H1 (cell line): ENCODE measurements at regions not wholly inside any gene's neighbourhood (a gene's known extent, or its start where the extent isn't known, plus 50 kb on each side); places are given as distances from the start of the nearest gene placed in this dataset.

Experiments used
- CTCF ChIA-PET: fragments of 300-600 bp; sonication (Branson Sonifier 250); formaldehyde crosslinking; loops from one replicate; lab custom pipeline; 2021; ENCODE audit not compliant: partially characterized antibody; lab: Charles Lee
- POLR2A ChIA-PET: fragments of 300-600 bp; sonication (Branson Sonifier 250); formaldehyde crosslinking; loops from one replicate; lab custom pipeline; 2021; ENCODE audit warnings: inconsistent platforms; ENCODE audit not compliant: partially characterized antibody; lab: Charles Lee
- DNase-seq, 2 experiments: peaks; one replicate each; pipeline versions ENCODE4 v3.0.0 to v3.0.0-alpha.2; 2010 to 2022; ENCODE audit warnings: low spot score in 2 of 2, low read depth in 1 of 2, mixed read lengths in 1 of 2
- FAIRE-seq: peaks from 2 replicates; lab custom pipeline; 2011; peaks lifted over from hg19 to GRCh38; lab: Jason Lieb, UNC
- H2AFZ ChIP-seq: 2 replicates; pipeline ENCODE4 v1.8.1; 2012; ENCODE audit warnings: low read length, inconsistent platforms
- H2AK5ac ChIP-seq: 2 replicates; pipeline ENCODE4 v1.6.1; 2013; ENCODE audit warnings: low read depth, low read length
- H2BK120ac ChIP-seq: replicated peaks from 2 replicates; pipeline ENCODE3; 2013; ENCODE audit warnings: low read depth, low read length, inconsistent platforms
- H2BK12ac ChIP-seq: 2 replicates; pipeline ENCODE4 v1.6.1; 2013; ENCODE audit warnings: low read depth, low read length
- H2BK15ac ChIP-seq: 2 replicates; pipeline ENCODE4 v1.6.1; 2013; ENCODE audit warnings: low read length
- H2BK20ac ChIP-seq: 2 replicates; pipeline ENCODE4 v1.6.1; 2013; ENCODE audit warnings: low read length
- H2BK5ac ChIP-seq: 2 replicates; pipeline ENCODE4 v1.6.1; 2013; ENCODE audit warnings: low read depth, low read length
- H3K14ac ChIP-seq: 2 replicates; pipeline ENCODE4 v1.6.1; 2013; ENCODE audit warnings: inconsistent platforms; ENCODE audit not compliant: insufficient read length
- H3K18ac ChIP-seq: 2 replicates; pipeline ENCODE4 v1.6.1; 2013; ENCODE audit warnings: low read length; ENCODE audit errors: extremely low read depth
- H3K23ac ChIP-seq: 2 replicates; pipeline ENCODE4 v1.6.1; 2013; ENCODE audit warnings: inconsistent platforms; ENCODE audit not compliant: insufficient read length
- H3K23me2 ChIP-seq: 2 replicates; pipeline ENCODE4 v1.6.1; 2013; ENCODE audit warnings: low read depth, low read length
- H3K27ac ChIP-seq: 2 replicates; pipeline ENCODE4 v1.6.1; 2011; ENCODE audit warnings: low read depth, low read length, inconsistent platforms
- H3K27me3 ChIP-seq, 4 experiments: replicated peaks in 1 of 4; 1 replicate in 1 of 4; 2 replicates in 3 of 4; pipeline versions ENCODE4 v1.6.1 to v1.8.1; 2011 to 2013; ENCODE audit warnings: low read length in 3 of 4, mild to moderate bottlenecking in 3 of 4, inconsistent platforms in 2 of 4, mixed read lengths in 2 of 4, moderate library complexity in 1 of 4; ENCODE audit not compliant: control insufficient read depth in 3 of 4, insufficient read depth in 3 of 4; ENCODE audit errors: extremely low read depth in 1 of 4
- H3K36me3 ChIP-seq, 4 experiments: 2 replicates each; pipeline versions ENCODE4 v1.6.1 to v1.8.1; 2011 to 2013; ENCODE audit warnings: mild to moderate bottlenecking in 4 of 4, low read length in 3 of 4, moderate library complexity in 2 of 4, control low read depth in 1 of 4, inconsistent platforms in 1 of 4; ENCODE audit not compliant: insufficient read depth in 4 of 4, control insufficient read depth in 2 of 4
- H3K4ac ChIP-seq: replicated peaks from 2 replicates; pipeline ENCODE3; 2013; ENCODE audit warnings: low read length, low read depth, mixed read lengths, inconsistent platforms; ENCODE audit not compliant: insufficient read length
- H3K4me1 ChIP-seq, 4 experiments: replicated peaks in 1 of 4; 1 replicate in 1 of 4; 2 replicates in 3 of 4; pipeline versions ENCODE4 v1.6.1 to v1.8.1; 2011 to 2013; ENCODE audit warnings: low read length in 3 of 4, inconsistent platforms in 2 of 4, mixed read lengths in 1 of 4; ENCODE audit not compliant: insufficient read depth in 4 of 4, control insufficient read depth in 3 of 4
- H3K4me2 ChIP-seq, 2 experiments: 2 replicates each; pipeline versions ENCODE4 v1.6.1 to v1.8.1; 2011 to 2013; ENCODE audit warnings: low read depth in 2 of 2, low read length in 2 of 2, control low read depth in 1 of 2, inconsistent platforms in 1 of 2, mild to moderate bottlenecking in 1 of 2; ENCODE audit not compliant: insufficient read depth in 1 of 2
- H3K4me3 ChIP-seq, 4 experiments: fragments of 200-600, 300-600 bp in 1 of 4; sonication (generic), shearing (Covaris generic), sonication (Bioruptor Twin) in 1 of 4; 2 replicates each; pipeline versions ENCODE4 v1.5.1 to v1.8.1; 2011 to 2016; ENCODE audit warnings: low read length in 4 of 4, low read depth in 3 of 4, control low read depth in 2 of 4, inconsistent platforms in 2 of 4, mild to moderate bottlenecking in 2 of 4, mixed read lengths in 1 of 4, moderate library complexity in 1 of 4; ENCODE audit not compliant: insufficient read depth in 2 of 4; ENCODE audit errors: extremely low read depth in 1 of 4
- H3K56ac ChIP-seq: replicated peaks from 2 replicates; pipeline ENCODE3; 2013; ENCODE audit warnings: low read depth, mild to moderate bottlenecking, mixed read lengths, low read length, inconsistent platforms; ENCODE audit not compliant: insufficient read length
- H3K79me1 ChIP-seq: 2 replicates; pipeline ENCODE4 v1.6.1; 2013; ENCODE audit warnings: low read depth, low read length, control low read depth
- H3K79me2 ChIP-seq, 2 experiments: 2 replicates each; pipeline versions ENCODE4 v1.6.1 to v1.8.1; 2012 to 2013; ENCODE audit warnings: low read length in 2 of 2, mild to moderate bottlenecking in 2 of 2, inconsistent platforms in 1 of 2; ENCODE audit not compliant: insufficient read depth in 2 of 2, control insufficient read depth in 1 of 2
- H3K9ac ChIP-seq, 4 experiments: replicated peaks in 1 of 4; 1 replicate in 1 of 4; 2 replicates in 3 of 4; pipeline versions ENCODE4 v1.6.1 to v1.8.1; 2011 to 2013; ENCODE audit warnings: low read depth in 3 of 4, low read length in 3 of 4, control low read depth in 2 of 4, mild to moderate bottlenecking in 2 of 4, moderate library complexity in 2 of 4, inconsistent platforms in 1 of 4; ENCODE audit errors: extremely low read depth in 1 of 4
- H3K9me3 ChIP-seq, 2 experiments: 2 replicates each; pipeline versions ENCODE4 v1.6.1 to v1.8.1; 2012 to 2013; ENCODE audit warnings: mild to moderate bottlenecking in 2 of 2, moderate library complexity in 2 of 2, control low read depth in 1 of 2, inconsistent platforms in 1 of 2, low read depth in 1 of 2, low read length in 1 of 2, mixed read lengths in 1 of 2; ENCODE audit not compliant: insufficient read depth in 2 of 2
- H4K20me1 ChIP-seq, 2 experiments: replicated peaks in 1 of 2; 2 replicates each; pipeline versions ENCODE3 to v1.8.1; 2011 to 2013; ENCODE audit warnings: inconsistent platforms in 2 of 2, low read length in 2 of 2, mild to moderate bottlenecking in 1 of 2; ENCODE audit not compliant: insufficient read depth in 2 of 2, control insufficient read depth in 1 of 2
- H4K5ac ChIP-seq: 2 replicates; pipeline ENCODE4 v1.6.1; 2013; ENCODE audit warnings: low read length, low read depth, mixed read lengths, inconsistent platforms; ENCODE audit not compliant: insufficient read length
- H4K8ac ChIP-seq: 2 replicates; pipeline ENCODE4 v1.8.0; 2013; ENCODE audit warnings: mild to moderate bottlenecking, moderate library complexity, low read length, inconsistent platforms; ENCODE audit not compliant: insufficient read depth; ENCODE audit errors: extremely low read depth
- H4K91ac ChIP-seq: replicated peaks from 2 replicates; pipeline ENCODE3; 2013; ENCODE audit warnings: low read length, mixed read lengths, inconsistent platforms; ENCODE audit not compliant: insufficient read length
- BACH1 ChIP-seq: IDR thresholded peaks from 2 replicates; pipeline ENCODE4 v1.6.1; 2012; ENCODE audit warnings: low read length, improper control_type of control experiment
- BRCA1 ChIP-seq: IDR thresholded peaks from 2 replicates; pipeline ENCODE4 v1.6.1; 2012; ENCODE audit warnings: low read depth, low read length, improper control_type of control experiment
- KDM4A ChIP-seq: IDR thresholded peaks from one replicate; pipeline ENCODE4 v1.7.1; 2012; ENCODE audit warnings: low read depth, mild to moderate bottlenecking, moderate library complexity, low read length, inconsistent platforms; ENCODE audit not compliant: severe bottlenecking
- SRF ChIP-seq: IDR thresholded peaks from 2 replicates; pipeline ENCODE4 v1.6.1; 2011; ENCODE audit warnings: mild to moderate bottlenecking, low read depth, low read length, moderate library complexity
- TAF7 ChIP-seq: optimal IDR thresholded peaks from 2 replicates; pipeline ENCODE3; 2011; ENCODE audit warnings: low read depth, mild to moderate bottlenecking, inconsistent platforms, low read length, moderate library complexity, borderline replicate concordance
- WGBS, 2 experiments: shearing (Covaris generic) in 1 of 2; methylation state at CpG; one replicate each; pipeline versions ENCODE4 v1.1.6 to v1.1.7; 2013 to 2015; ENCODE audit warnings: low lambda C conversion rate in 2 of 2, mixed read lengths in 2 of 2, inconsistent platforms in 1 of 2, low coverage in 1 of 2, missing lambda C conversion rate in 1 of 2; ENCODE audit not compliant: insufficient replicate concordance in 2 of 2, insufficient coverage in 1 of 2, insufficient read length in 1 of 2; ENCODE audit errors: extremely low coverage in 1 of 2, missing lambda C conversion rate in 1 of 2; 5-methylcytosine and 5-hydroxymethylcytosine counted together

DNA sequence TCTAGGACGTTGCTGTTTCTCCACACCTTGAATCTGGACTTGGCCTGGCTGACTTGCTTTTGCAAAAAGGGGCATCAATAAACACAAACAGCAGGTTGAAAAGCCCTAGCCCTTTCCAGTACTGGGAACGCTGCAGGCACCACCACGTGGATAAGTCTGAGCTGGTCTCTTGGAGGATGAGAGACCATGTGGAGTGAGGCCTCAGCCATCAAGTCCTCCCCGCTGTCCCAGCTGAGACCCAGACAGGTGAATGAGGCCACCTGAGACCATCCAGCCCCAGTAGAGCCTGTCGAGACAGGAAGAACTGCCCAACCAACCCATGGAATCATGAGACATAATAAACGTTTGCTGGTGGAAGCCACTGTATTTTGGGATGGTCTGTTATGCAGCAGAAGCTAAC is 688.7 kb downstream of the PTPRU start:
- Histone ChIP-seq H3K27ac (peak overlapping the region; percentile 27; the same call in 1 of the 2 replicates), H3K23ac (no peak overlapping the region), H3K9me3 (no peaks in the 10 kb centered on the region), H2BK5ac (peak overlapping the region; percentile 91; the same call in 1 of the 2 replicates), H3K4me3 (no peak overlapping the region), H3K36me3 (no peaks in the 10 kb centered on the region), H2AK5ac (peak overlapping the region; percentile 84; the same call in 1 of the 2 replicates), H2BK120ac (peak overlapping the region; percentile 94), H3K4me2 (no peak overlapping the region; a peak in 1 of 4 replicates), H3K79me1 (no peaks in the 10 kb centered on the region), H3K56ac (no peak overlapping the region), H2BK20ac (peak overlapping the region; percentile 96; the same call in 1 of the 2 replicates), H2AFZ (no peak overlapping the region), H4K91ac (peak overlapping the region; percentile 81), H3K23me2 (no peaks in the 10 kb centered on the region; the same call in 1 of the 2 replicates), H4K8ac (no peak overlapping the region), H3K79me2 (no peaks in the 10 kb centered on the region), H2BK15ac (no peak overlapping the region), H3K4me1 (peaks cover 9 to 22% (median 16%) of the 10 kb centered on the region in 4 experiments), H3K4ac (peak overlapping the region; percentile 82), H2BK12ac (peak overlapping the region; percentile 92; the same call in 1 of the 2 replicates), H4K5ac (no peak overlapping the region), H4K20me1 (no peaks in the 10 kb centered on the region), H3K14ac (peak overlapping the region; percentile 13), H3K9ac (no peak overlapping the region; a peak in 1 of 7 replicates), H3K27me3 (no peaks in the 10 kb centered on the region), H3K18ac (peak overlapping the region; percentile 16)
- no peak for TF ChIP-seq BRCA1
- TF ChIP-seq SRF: no peak
- TF ChIP-seq BACH1: no peak
- TF ChIP-seq KDM4A: no peak
- no peak for TF ChIP-seq TAF7
- CTCF ChIA-PET: interaction anchor here (1.1 kb wide), 1 partner anchor 132 kb away, joined by 3 read pairs; no protein-coding TSS in a partner anchor
- DNase-seq (no peak), FAIRE-seq (no peak)
- WGBS, 2 experiments: 78% methylated on average over 6 of the region's 6 CpGs; no CpG with 5 or more reads in 1 of the 2 experiments
- POLR2A ChIA-PET: no interaction called here
